A549 (cell line): ENCODE measurements at regions not wholly inside any gene's neighbourhood (a gene's known extent, or its start where the extent isn't known, plus 50 kb on each side); places are given as distances from the start of the nearest gene placed in this dataset.

Source experiments
- ATAC-seq, 2 experiments: fragments of 200-7000 bp in 1 of 2; fragments of >200 bp in 1 of 2; cut with Nextera tagmentation in 1 of 2; cut with Tn5 transposase in 1 of 2; 3 replicates each; pipeline versions ENCODE4 v1.8.0 to v1.9.1; 2018 to 2020; ENCODE audit warnings: mild to moderate bottlenecking in 1 of 2, moderate library complexity in 1 of 2
- CTCF ChIA-PET: fragments of 300-600 bp; sonication (Branson Sonifier 250); formaldehyde crosslinking; extraction: SDS; loops from one replicate; lab custom pipeline; 2021; ENCODE audit warnings: antibody characterized with exemption, inconsistent platforms; lab: Yijun Ruan, JAX
- POLR2A ChIA-PET: fragments of 350-600 bp; formaldehyde crosslinking; extraction: SDS; loops from one replicate; lab custom pipeline; 2021; ENCODE audit warnings: antibody characterized with exemption, inconsistent platforms; lab: Yijun Ruan, JAX
- DNase-seq, 2 experiments: peaks; one replicate each; pipeline versions ENCODE4 v3.0.0 to v3.0.0-alpha.2; 2011 to 2016; ENCODE audit warnings: low read depth in 1 of 2, low spot score in 1 of 2
- FAIRE-seq: peaks from 2 replicates; lab custom pipeline; 2011; peaks lifted over from hg19 to GRCh38; lab: Jason Lieb, UNC
- H3K27ac ChIP-seq, 2 experiments: fragments of >200 bp; sonication (Bioruptor Twin); formaldehyde crosslinking; 3 replicates each; pipeline ENCODE4 v1.5.1; 2016 to 2017
- H3K4me1 ChIP-seq: fragments of >200 bp; sonication (Bioruptor Twin); formaldehyde crosslinking; 3 replicates; pipeline ENCODE4 v1.6.1; 2016
- H3K4me2 ChIP-seq: fragments of >200 bp; sonication (Bioruptor Twin); formaldehyde crosslinking; 3 replicates; pipeline ENCODE4 v1.6.1; 2016
- H3K4me3 ChIP-seq: fragments of >200 bp; sonication (Bioruptor Twin); formaldehyde crosslinking; 3 replicates; pipeline ENCODE4 v1.5.1; 2016
- H3K9me3 ChIP-seq: fragments of >200 bp; sonication (Bioruptor Twin); formaldehyde crosslinking; 3 replicates; pipeline ENCODE4 v1.6.1; 2016
- CBX2 ChIP-seq: fragments of 200-600 bp; sonication (generic); IDR thresholded peaks from 2 replicates; pipeline ENCODE4 v1.6.1; 2016; ENCODE audit warnings: low read depth, mild to moderate bottlenecking, borderline replicate concordance
- CHD4 ChIP-seq: fragments of 200-600 bp; sonication (generic); IDR thresholded peaks from 2 replicates; pipeline ENCODE4 v1.6.1; 2016; ENCODE audit warnings: antibody characterized with exemption, mild to moderate bottlenecking, borderline replicate concordance
- EHF ChIP-seq: fragments of 250-450 bp; sonication (Bioruptor Pico); IDR thresholded peaks from 2 replicates; pipeline ENCODE4 v1.5.0; 2020; ENCODE audit warnings: mild to moderate bottlenecking
- EHMT2 ChIP-seq: fragments of 200-600 bp; sonication (generic); IDR thresholded peaks from 2 replicates; pipeline ENCODE4 v1.6.1; 2016; ENCODE audit warnings: antibody characterized with exemption, low read depth, mild to moderate bottlenecking, moderate library complexity
- FOSB ChIP-seq: fragments of 250-450 bp; sonication (Bioruptor Pico); IDR thresholded peaks from 2 replicates; pipeline ENCODE4 v1.5.0; 2020; ENCODE audit warnings: mild to moderate bottlenecking, moderate library complexity
- FOXS1 ChIP-seq: fragments of 250-450 bp; sonication (Bioruptor Pico); IDR thresholded peaks from 2 replicates; pipeline ENCODE4 v1.5.0; 2020; ENCODE audit warnings: mild to moderate bottlenecking, moderate library complexity
- HOXB13 ChIP-seq: fragments of 250-450 bp; sonication (Bioruptor Pico); IDR thresholded peaks from 2 replicates; pipeline ENCODE4 v1.5.0; 2020; ENCODE audit warnings: low read depth, mild to moderate bottlenecking, moderate library complexity
- JUN ChIP-seq, 2 experiments: fragments of >200 bp; sonication (Bioruptor Twin); formaldehyde crosslinking; IDR thresholded peaks; 2 replicates in 1 of 2; 3 replicates in 1 of 2; pipeline ENCODE4 v1.6.1; 2016 to 2017
- MAFK ChIP-seq: fragments of 450-650 bp; IDR thresholded peaks from 2 replicates; pipeline ENCODE4 v1.6.1; 2014; ENCODE audit not compliant: partially characterized antibody
- MYC ChIP-seq: IDR thresholded peaks from 2 replicates; pipeline ENCODE4 v1.6.1; 2012; ENCODE audit warnings: mild to moderate bottlenecking, inconsistent platforms, low read length, improper control_type of control experiment, borderline replicate concordance
- NFE2L2 ChIP-seq: fragments of 150-350 bp; conservative IDR thresholded peaks from 2 replicates; pipeline ENCODE4 v1.6.1; 2014; ENCODE audit warnings: low read length
- NPAS2 ChIP-seq: fragments of 250-450 bp; sonication (Bioruptor Pico); IDR thresholded peaks from 2 replicates; pipeline ENCODE4 v1.8.0; 2022; ENCODE audit warnings: mild to moderate bottlenecking, moderate library complexity, borderline replicate concordance
- NR3C1 ChIP-seq: fragments of >200 bp; sonication (Bioruptor Twin); formaldehyde crosslinking; IDR thresholded peaks from 3 replicates; pipeline ENCODE4 v1.6.1; 2017
- POLR2A ChIP-seq: IDR thresholded peaks from 2 replicates; pipeline ENCODE4 v1.6.1; 2012; ENCODE audit warnings: mild to moderate bottlenecking, low read length
- POLR2AphosphoS2 ChIP-seq: conservative IDR thresholded peaks from 2 replicates; pipeline ENCODE4 v1.6.1; 2012; ENCODE audit warnings: low read length, improper control_type of control experiment, inconsistent platforms
- RAD21 ChIP-seq, 2 experiments: fragments of >200 bp in 1 of 2; sonication (Bioruptor Twin) in 1 of 2; formaldehyde crosslinking in 1 of 2; IDR thresholded peaks in 1 of 2; conservative IDR thresholded peaks in 1 of 2; 2 replicates in 1 of 2; 3 replicates in 1 of 2; pipeline ENCODE4 v1.6.1; 2012 to 2018; ENCODE audit warnings: inconsistent platforms in 1 of 2
- RARB ChIP-seq: fragments of 250-450 bp; sonication (Bioruptor Pico); IDR thresholded peaks from 2 replicates; pipeline ENCODE4 v1.8.0; 2021; ENCODE audit warnings: mild to moderate bottlenecking, moderate library complexity
- RFX5 ChIP-seq: fragments of 450-650 bp; IDR thresholded peaks from 2 replicates; pipeline ENCODE4 v1.7.1; 2014; ENCODE audit warnings: antibody characterized with exemption, mild to moderate bottlenecking, moderate library complexity
- RNF2 ChIP-seq: fragments of 200-600 bp; sonication (generic); IDR thresholded peaks from 2 replicates; pipeline ENCODE4 v1.6.1; 2016; ENCODE audit warnings: low read depth, mild to moderate bottlenecking, antibody characterized with exemption, moderate library complexity, borderline replicate concordance
- TP53 ChIP-seq: fragments of 250-450 bp; sonication (Bioruptor Pico); IDR thresholded peaks from 2 replicates; pipeline ENCODE4 v1.5.0; 2021; ENCODE audit warnings: mild to moderate bottlenecking, moderate library complexity
- WGBS: methylation state at CpG from one replicate; pipeline ENCODE4 v1.1.6; 2017; ENCODE audit errors: missing lambda C conversion rate; 5-methylcytosine and 5-hydroxymethylcytosine counted together
- TF ChIP-seq, protein P1 (sequence below): fragments of >200 bp; sonication (Bioruptor Twin); formaldehyde crosslinking; IDR thresholded peaks from 3 replicates; pipeline ENCODE4 v1.5.1; 2016
- TF ChIP-seq, protein P2 (sequence below): fragments of >200 bp; sonication (Bioruptor Twin); formaldehyde crosslinking; IDR thresholded peaks from 2 replicates; pipeline ENCODE4 v1.6.1; 2016
- TF ChIP-seq, protein P3 (sequence below): IDR thresholded peaks from 2 replicates; pipeline ENCODE4 v1.6.1; 2012; ENCODE audit warnings: low read depth, borderline replicate concordance
- TF ChIP-seq, protein P4 (sequence below): fragments of 250-450 bp; sonication (Bioruptor Pico); IDR thresholded peaks from 2 replicates; pipeline ENCODE4 v1.5.0; 2021; ENCODE audit warnings: mild to moderate bottlenecking, moderate library complexity, borderline replicate concordance
- TF ChIP-seq, protein P5 (sequence below): fragments of 200-600 bp; sonication (generic); IDR thresholded peaks from 2 replicates; pipeline ENCODE4 v1.6.1; 2016; ENCODE audit warnings: antibody characterized with exemption, mild to moderate bottlenecking, moderate library complexity

DNA sequence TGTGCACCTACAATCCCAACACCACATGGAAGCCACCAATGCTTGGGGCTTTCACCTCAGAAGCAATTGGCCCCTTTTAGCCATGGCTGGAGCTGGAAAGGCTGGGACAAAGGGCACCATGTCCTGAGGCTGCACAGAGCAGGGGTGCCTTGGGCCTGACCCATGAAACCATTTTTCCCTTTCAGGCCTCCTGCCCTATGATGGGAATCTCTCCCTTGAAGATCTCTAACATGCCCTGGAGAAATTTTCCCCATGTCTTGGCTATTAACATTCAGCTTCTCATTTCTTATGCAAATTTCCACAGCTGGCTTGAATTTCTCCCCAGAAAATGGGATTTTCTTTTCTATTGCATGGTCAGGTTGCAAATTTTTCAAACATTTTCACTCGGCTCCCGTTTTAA is 823.6 kb downstream of the GALC start:
- CTCF ChIA-PET, result no interaction called here
- DNase-seq, result no peak
- no peak for ATAC-seq
- Histone ChIP-seq H3K4me3 (no peak overlapping the region), H3K9me3 (no peaks in the 10 kb centered on the region), H3K4me1 (no peaks in the 10 kb centered on the region)
- no peak for FAIRE-seq
- POLR2A ChIA-PET, result no interaction called here
- no peak for TF ChIP-seq JUN (IDR thresholded peaks at IDR 0.05)
- no peak for TF ChIP-seq POLR2AphosphoS2
- TF ChIP-seq TP53 (CRISPR knock-in tag), result no peak
- TF ChIP-seq FOXS1 (CRISPR knock-in tag), result no peak
- TF ChIP-seq RAD21 (conservative IDR thresholded peaks at IDR 0.05 in 1 of 2, IDR thresholded peaks at IDR 0.05 in 1 of 2), result no peak
- TF ChIP-seq NR3C1, result no peak
- TF ChIP-seq, protein P1, sequence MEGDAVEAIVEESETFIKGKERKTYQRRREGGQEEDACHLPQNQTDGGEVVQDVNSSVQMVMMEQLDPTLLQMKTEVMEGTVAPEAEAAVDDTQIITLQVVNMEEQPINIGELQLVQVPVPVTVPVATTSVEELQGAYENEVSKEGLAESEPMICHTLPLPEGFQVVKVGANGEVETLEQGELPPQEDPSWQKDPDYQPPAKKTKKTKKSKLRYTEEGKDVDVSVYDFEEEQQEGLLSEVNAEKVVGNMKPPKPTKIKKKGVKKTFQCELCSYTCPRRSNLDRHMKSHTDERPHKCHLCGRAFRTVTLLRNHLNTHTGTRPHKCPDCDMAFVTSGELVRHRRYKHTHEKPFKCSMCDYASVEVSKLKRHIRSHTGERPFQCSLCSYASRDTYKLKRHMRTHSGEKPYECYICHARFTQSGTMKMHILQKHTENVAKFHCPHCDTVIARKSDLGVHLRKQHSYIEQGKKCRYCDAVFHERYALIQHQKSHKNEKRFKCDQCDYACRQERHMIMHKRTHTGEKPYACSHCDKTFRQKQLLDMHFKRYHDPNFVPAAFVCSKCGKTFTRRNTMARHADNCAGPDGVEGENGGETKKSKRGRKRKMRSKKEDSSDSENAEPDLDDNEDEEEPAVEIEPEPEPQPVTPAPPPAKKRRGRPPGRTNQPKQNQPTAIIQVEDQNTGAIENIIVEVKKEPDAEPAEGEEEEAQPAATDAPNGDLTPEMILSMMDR, result no peak
- no peak for TF ChIP-seq MYC
- TF ChIP-seq, protein P2, sequence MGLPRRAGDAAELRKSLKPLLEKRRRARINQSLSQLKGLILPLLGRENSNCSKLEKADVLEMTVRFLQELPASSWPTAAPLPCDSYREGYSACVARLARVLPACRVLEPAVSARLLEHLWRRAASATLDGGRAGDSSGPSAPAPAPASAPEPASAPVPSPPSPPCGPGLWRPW, result no peak
- no peak for TF ChIP-seq HOXB13 (CRISPR knock-in tag)
- TF ChIP-seq NPAS2 (CRISPR knock-in tag), result no peak
- TF ChIP-seq EHF (CRISPR knock-in tag), result no peak
- TF ChIP-seq, protein P3, sequence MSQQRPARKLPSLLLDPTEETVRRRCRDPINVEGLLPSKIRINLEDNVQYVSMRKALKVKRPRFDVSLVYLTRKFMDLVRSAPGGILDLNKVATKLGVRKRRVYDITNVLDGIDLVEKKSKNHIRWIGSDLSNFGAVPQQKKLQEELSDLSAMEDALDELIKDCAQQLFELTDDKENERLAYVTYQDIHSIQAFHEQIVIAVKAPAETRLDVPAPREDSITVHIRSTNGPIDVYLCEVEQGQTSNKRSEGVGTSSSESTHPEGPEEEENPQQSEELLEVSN, result no peak
- TF ChIP-seq, protein P4, sequence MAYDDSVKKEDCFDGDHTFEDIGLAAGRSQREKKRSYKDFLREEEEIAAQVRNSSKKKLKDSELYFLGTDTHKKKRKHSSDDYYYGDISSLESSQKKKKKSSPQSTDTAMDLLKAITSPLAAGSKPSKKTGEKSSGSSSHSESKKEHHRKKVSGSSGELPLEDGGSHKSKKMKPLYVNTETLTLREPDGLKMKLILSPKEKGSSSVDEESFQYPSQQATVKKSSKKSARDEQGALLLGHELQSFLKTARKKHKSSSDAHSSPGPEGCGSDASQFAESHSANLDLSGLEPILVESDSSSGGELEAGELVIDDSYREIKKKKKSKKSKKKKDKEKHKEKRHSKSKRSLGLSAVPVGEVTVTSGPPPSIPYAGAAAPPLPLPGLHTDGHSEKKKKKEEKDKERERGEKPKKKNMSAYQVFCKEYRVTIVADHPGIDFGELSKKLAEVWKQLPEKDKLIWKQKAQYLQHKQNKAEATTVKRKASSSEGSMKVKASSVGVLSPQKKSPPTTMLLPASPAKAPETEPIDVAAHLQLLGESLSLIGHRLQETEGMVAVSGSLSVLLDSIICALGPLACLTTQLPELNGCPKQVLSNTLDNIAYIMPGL (CRISPR knock-in tag), result no peak
- no peak for TF ChIP-seq RFX5
- TF ChIP-seq EHMT2, result no peak
- TF ChIP-seq CBX2, result no peak
- TF ChIP-seq, all 56 proteins: peak for 0
- Histone ChIP-seq H3K4me2 (no peak overlapping the region), H3K27ac (no peak overlapping the region)
- 2% methylated on average over 2 of the region's 2 CpGs for WGBS

GRCh38 chr14:87161502-87161901 is 831.5 kb downstream of the GALC start:
- ATAC-seq (no peak), FAIRE-seq (no peak), DNase-seq (no peak)
- no peaks in the 10 kb centered on the region for H3K4me1 ChIP-seq
- no peak overlapping the region for H3K4me2 ChIP-seq
- H3K4me3 ChIP-seq, result no peak overlapping the region
- ChIA-PET POLR2A (no interaction called here), CTCF (no interaction called here)
- TF ChIP-seq RARB (CRISPR knock-in tag), result no peak
- H3K9me3 ChIP-seq, result no peaks in the 10 kb centered on the region
- 7% methylated on average over 4 of the region's 4 CpGs for WGBS
- no peak overlapping the region for H3K27ac ChIP-seq

- Histone ChIP-seq H3K4me2 (no peak overlapping the region), H3K9me3 (no peaks in the 10 kb centered on the region), H3K4me1 (no peaks in the 10 kb centered on the region), H3K27ac (no peak overlapping the region), H3K4me3 (no peak overlapping the region)
- DNase-seq (no peak), ATAC-seq (no peak), FAIRE-seq (no peak)
- ChIA-PET CTCF (no interaction called here), POLR2A (no interaction called here)
- WGBS, result 0% methylated on average over 2 of the region's 2 CpGs
- no peak for TF ChIP-seq POLR2AphosphoS2
- TF ChIP-seq NFE2L2, result no peak
- TF ChIP-seq POLR2A, result no peak
- no peak for TF ChIP-seq RNF2
- TF ChIP-seq FOXS1 (CRISPR knock-in tag), result no peak
- no peak for TF ChIP-seq MAFK
- TF ChIP-seq, protein P4 (CRISPR knock-in tag), result no peak
- no peak for TF ChIP-seq FOSB
- TF ChIP-seq CHD4, result no peak
- TF ChIP-seq MYC, result no peak
- TF ChIP-seq, protein P5, sequence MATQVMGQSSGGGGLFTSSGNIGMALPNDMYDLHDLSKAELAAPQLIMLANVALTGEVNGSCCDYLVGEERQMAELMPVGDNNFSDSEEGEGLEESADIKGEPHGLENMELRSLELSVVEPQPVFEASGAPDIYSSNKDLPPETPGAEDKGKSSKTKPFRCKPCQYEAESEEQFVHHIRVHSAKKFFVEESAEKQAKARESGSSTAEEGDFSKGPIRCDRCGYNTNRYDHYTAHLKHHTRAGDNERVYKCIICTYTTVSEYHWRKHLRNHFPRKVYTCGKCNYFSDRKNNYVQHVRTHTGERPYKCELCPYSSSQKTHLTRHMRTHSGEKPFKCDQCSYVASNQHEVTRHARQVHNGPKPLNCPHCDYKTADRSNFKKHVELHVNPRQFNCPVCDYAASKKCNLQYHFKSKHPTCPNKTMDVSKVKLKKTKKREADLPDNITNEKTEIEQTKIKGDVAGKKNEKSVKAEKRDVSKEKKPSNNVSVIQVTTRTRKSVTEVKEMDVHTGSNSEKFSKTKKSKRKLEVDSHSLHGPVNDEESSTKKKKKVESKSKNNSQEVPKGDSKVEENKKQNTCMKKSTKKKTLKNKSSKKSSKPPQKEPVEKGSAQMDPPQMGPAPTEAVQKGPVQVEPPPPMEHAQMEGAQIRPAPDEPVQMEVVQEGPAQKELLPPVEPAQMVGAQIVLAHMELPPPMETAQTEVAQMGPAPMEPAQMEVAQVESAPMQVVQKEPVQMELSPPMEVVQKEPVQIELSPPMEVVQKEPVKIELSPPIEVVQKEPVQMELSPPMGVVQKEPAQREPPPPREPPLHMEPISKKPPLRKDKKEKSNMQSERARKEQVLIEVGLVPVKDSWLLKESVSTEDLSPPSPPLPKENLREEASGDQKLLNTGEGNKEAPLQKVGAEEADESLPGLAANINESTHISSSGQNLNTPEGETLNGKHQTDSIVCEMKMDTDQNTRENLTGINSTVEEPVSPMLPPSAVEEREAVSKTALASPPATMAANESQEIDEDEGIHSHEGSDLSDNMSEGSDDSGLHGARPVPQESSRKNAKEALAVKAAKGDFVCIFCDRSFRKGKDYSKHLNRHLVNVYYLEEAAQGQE, result no peak
Observed at GRCh38 chr14:87160989-87161388, 832.0 kb downstream of the GALC start.
